MM.1S (cell line): ENCODE measurements at regions not wholly inside any gene's neighbourhood (a gene's known extent, or its start where the extent isn't known, plus 50 kb on each side); places are given as distances from the start of the nearest gene placed in this dataset.
"Not testable (repeated sequence)": the region's sequence is repeated elsewhere in the genome, so short reads cannot be mapped to it uniquely, and the experiment has no call there.

ENCODE experiments used
- DNase-seq: peaks from one replicate; pipeline ENCODE4 v3.0.0-alpha.2; 2015
- H2AFZ ChIP-seq: fragments of 300-600 bp; sonication (generic); 2 replicates; pipeline ENCODE4 v1.6.0; 2016; ENCODE audit warnings: antibody characterized with exemption, low read length
- H3F3A ChIP-seq: fragments of 300-600 bp; sonication (generic); 2 replicates; pipeline ENCODE4 v1.6.1; 2016; ENCODE audit warnings: mild to moderate bottlenecking, antibody characterized with exemption, low read length, moderate library complexity, mixed read lengths; ENCODE audit not compliant: insufficient read depth
- H3K27ac ChIP-seq: fragments of 300-600 bp; sonication (generic); 2 replicates; pipeline ENCODE4 v1.5.1; 2016; ENCODE audit warnings: mild to moderate bottlenecking, low read length
- H3K27me3 ChIP-seq: fragments of 300-600 bp; sonication (generic); replicated peaks from 2 replicates; pipeline ENCODE4 v1.6.0; 2016; ENCODE audit warnings: low read length; ENCODE audit not compliant: insufficient read depth
- H3K36me3 ChIP-seq: fragments of 300-600 bp; sonication (generic); replicated peaks from 2 replicates; pipeline ENCODE4 v1.6.1; 2016; ENCODE audit warnings: mild to moderate bottlenecking, low read length, mixed read lengths; ENCODE audit not compliant: insufficient read depth
- H3K4me1 ChIP-seq: fragments of 300-600 bp; sonication (generic); 2 replicates; pipeline ENCODE4 v1.6.1; 2016; ENCODE audit warnings: low read length, mixed read lengths
- H3K4me2 ChIP-seq: fragments of 300-600 bp; sonication (generic); 2 replicates; pipeline ENCODE4 v1.6.0; 2016; ENCODE audit warnings: low read depth, low read length
- H3K4me3 ChIP-seq: fragments of 300-600 bp; sonication (generic); 2 replicates; pipeline ENCODE4 v1.5.1; 2016; ENCODE audit warnings: low read length, mixed read lengths
- H3K79me2 ChIP-seq: fragments of 300-600 bp; sonication (generic); 2 replicates; pipeline ENCODE4 v1.6.1; 2016; ENCODE audit warnings: mixed run types, low read length, mixed read lengths
- H3K9ac ChIP-seq: fragments of 300-600 bp; sonication (generic); 2 replicates; pipeline ENCODE4 v1.6.1; 2016; ENCODE audit warnings: low read length, mixed read lengths
- H3K9me2 ChIP-seq: fragments of 300-600 bp; sonication (generic); replicated peaks from 2 replicates; pipeline ENCODE4 v1.6.1; 2016; ENCODE audit warnings: mild to moderate bottlenecking, low read length, mixed read lengths; ENCODE audit not compliant: insufficient read depth
- H3K9me3 ChIP-seq: fragments of 300-600 bp; sonication (generic); replicated peaks from 2 replicates; pipeline ENCODE4 v1.6.1; 2016; ENCODE audit warnings: mild to moderate bottlenecking, low read length, mixed read lengths; ENCODE audit not compliant: insufficient read depth
- H4K20me1 ChIP-seq: fragments of 300-600 bp; sonication (generic); 2 replicates; pipeline ENCODE4 v1.6.1; 2016; ENCODE audit warnings: mild to moderate bottlenecking, low read length, moderate library complexity, mixed read lengths; ENCODE audit not compliant: insufficient read depth

DNA sequence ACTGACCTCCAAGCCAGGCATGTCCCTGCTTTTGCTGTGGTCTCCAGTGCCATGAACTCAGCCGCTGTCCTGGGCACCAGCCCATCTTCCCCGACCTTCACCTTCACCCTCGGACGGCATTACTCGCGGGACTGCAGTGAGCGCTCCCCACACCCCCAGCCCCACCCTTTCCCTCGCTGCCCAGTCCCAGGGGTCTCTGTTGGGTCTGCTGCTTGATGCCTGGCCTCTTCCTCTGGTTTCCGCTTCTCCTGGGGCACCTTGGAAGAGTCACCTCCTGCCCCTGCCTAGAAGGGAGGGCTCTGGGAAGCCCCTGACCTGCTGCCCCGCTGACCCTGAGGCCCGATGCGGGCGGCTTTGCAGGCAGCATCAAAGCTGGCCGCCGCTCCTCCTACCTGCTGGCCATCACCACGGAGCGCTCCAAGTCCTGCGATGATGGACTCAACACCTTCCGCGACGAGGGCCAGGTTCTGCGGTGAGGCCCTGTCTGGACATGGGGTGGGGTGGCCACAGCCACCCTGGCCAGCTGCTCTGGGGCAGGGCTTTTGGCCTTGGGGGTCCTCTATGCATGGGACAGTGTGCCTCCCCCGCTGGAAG is 102.3 kb downstream of the ZNF267 start:
- H3F3A ChIP-seq, H3K9me2 ChIP-seq, H3K4me1 ChIP-seq, H3K27ac ChIP-seq, H3K9ac ChIP-seq, H3K27me3 ChIP-seq, H3K36me3 ChIP-seq, H3K9me3 ChIP-seq, H3K4me2 ChIP-seq, H2AFZ ChIP-seq, DNase-seq, H3K4me3 ChIP-seq, H3K79me2 ChIP-seq, H4K20me1 ChIP-seq: not testable (repeated sequence)

DNA sequence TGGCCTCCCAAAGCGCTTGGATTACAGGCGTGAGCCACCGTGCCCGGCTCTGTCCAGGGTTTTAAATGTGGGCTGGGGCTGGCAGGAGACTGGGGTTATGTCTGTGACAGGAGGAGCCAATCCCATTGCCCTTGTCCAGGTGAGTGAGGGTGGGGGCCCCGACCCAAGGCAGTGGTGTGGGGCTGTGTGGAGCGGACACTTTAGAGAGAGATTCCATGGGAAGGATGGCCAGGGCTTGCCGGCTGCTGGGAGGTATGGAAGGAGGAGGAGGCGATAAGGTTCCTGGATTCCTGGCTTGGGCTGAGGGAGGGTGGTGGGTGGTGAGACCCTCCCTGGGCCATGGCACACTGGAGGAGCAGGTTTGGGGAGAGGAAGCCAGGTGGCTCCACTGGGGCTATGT is 104.9 kb downstream of the ZNF267 start:
- not testable (repeated sequence) for H3K79me2 ChIP-seq, H3K4me1 ChIP-seq, H3K4me2 ChIP-seq, H3K36me3 ChIP-seq, H3K9me2 ChIP-seq, H2AFZ ChIP-seq, H3F3A ChIP-seq, H3K27ac ChIP-seq, H3K4me3 ChIP-seq, H3K9ac ChIP-seq, H4K20me1 ChIP-seq, DNase-seq, H3K9me3 ChIP-seq, H3K27me3 ChIP-seq

- H3K9me3 ChIP-seq, H3K27me3 ChIP-seq, H2AFZ ChIP-seq, H3F3A ChIP-seq, H3K4me1 ChIP-seq, H3K36me3 ChIP-seq, H3K79me2 ChIP-seq, DNase-seq, H3K4me2 ChIP-seq, H3K9me2 ChIP-seq, H3K4me3 ChIP-seq, H3K9ac ChIP-seq, H3K27ac ChIP-seq, H4K20me1 ChIP-seq: not testable (repeated sequence)
These were observed 108.1 kb downstream of the ZNF267 start for GRCh38 chr16:31981739-31982138.

DNA sequence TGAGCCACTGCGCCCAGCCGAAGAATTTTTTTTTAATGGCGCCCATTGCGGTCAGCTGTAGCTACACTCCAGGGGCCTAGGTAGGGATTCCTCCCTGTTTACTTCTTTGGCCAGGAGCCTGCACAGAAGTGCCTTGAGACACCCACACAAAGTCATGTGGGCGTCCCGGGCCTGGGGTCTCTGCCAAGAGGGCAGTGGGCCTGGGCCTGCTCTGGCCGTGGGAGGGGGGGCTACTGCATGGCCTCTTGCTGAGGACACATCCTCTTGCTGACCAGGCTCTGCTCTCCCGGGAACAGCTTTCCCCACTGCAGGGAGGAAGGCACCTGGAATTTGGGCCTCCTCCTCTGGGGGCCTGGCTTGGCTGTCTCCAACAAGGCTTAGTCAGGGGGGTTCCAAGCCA is 109.4 kb downstream of the ZNF267 start:
- not testable (repeated sequence) for H2AFZ ChIP-seq, DNase-seq, H3K36me3 ChIP-seq, H3K27ac ChIP-seq, H3F3A ChIP-seq, H3K9ac ChIP-seq, H3K79me2 ChIP-seq, H3K4me3 ChIP-seq, H3K9me3 ChIP-seq, H3K4me1 ChIP-seq, H4K20me1 ChIP-seq, H3K4me2 ChIP-seq, H3K9me2 ChIP-seq, H3K27me3 ChIP-seq

DNA sequence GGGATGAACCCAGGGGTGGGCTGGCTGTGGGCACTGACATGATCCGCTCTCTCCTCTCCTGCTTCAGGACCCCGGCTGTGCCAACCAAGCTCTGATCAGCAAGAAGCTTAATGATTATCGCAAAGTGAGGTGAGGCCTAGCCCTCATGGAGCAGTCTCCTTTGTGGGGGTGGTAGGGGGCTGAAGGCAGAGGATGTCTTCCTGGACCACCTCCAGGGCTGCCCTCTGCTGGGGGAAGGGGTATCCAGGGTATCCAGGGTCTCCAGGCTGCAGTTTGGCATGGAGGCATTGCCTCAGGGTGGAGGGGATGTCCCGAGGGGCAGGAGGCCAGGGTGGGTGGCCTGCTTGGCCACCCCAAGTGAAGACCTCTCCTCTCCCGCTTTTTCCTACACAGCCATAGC is 110.1 kb downstream of the ZNF267 start:
- not testable (repeated sequence) for H3K4me2 ChIP-seq, H3F3A ChIP-seq, H3K9me3 ChIP-seq, H2AFZ ChIP-seq, H3K36me3 ChIP-seq, H4K20me1 ChIP-seq, H3K9me2 ChIP-seq, H3K4me1 ChIP-seq, H3K27ac ChIP-seq, H3K27me3 ChIP-seq, H3K9ac ChIP-seq, H3K4me3 ChIP-seq, DNase-seq, H3K79me2 ChIP-seq

DNA sequence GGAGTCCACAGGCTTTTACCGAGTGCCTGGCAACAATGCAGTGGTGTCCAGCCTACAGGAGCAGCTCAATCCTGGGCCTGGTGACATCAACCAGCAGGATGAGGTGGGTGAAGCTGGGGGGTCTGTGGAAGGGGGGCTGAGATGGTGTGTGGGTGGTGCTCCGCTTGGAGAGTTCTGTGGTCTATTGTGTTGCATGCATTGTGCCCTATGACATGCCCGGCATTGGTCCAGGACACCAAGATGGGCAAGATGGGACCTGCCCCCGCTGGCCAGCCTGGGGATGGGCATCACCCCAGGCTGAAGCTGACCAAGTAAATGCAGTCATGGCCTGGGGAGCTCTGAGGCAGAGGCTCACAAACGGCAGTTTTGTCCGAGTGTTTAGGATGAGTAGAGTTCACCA is 113.3 kb downstream of the ZNF267 start:
- H3K79me2 ChIP-seq, H2AFZ ChIP-seq, H3F3A ChIP-seq, H3K27me3 ChIP-seq, H4K20me1 ChIP-seq, H3K4me3 ChIP-seq, H3K9ac ChIP-seq, H3K27ac ChIP-seq, H3K9me2 ChIP-seq, H3K9me3 ChIP-seq, DNase-seq, H3K36me3 ChIP-seq, H3K4me1 ChIP-seq, H3K4me2 ChIP-seq: not testable (repeated sequence)

- not testable (repeated sequence) for H3F3A ChIP-seq, H3K9me3 ChIP-seq, H3K27ac ChIP-seq, H3K4me1 ChIP-seq, H3K9ac ChIP-seq, H3K9me2 ChIP-seq, DNase-seq, H3K79me2 ChIP-seq, H3K4me3 ChIP-seq, H2AFZ ChIP-seq, H4K20me1 ChIP-seq, H3K27me3 ChIP-seq, H3K36me3 ChIP-seq, H3K4me2 ChIP-seq
These were observed 115.3 kb downstream of the ZNF267 start for GRCh38 chr16:31988595-31989581.

GRCh38 chr16:31990261-31990660 is 116.7 kb downstream of the ZNF267 start:
- not testable (repeated sequence) for H3K36me3 ChIP-seq, H3K4me3 ChIP-seq, H3K9ac ChIP-seq, H3K4me1 ChIP-seq, H3K9me2 ChIP-seq, H3K27me3 ChIP-seq, H3K79me2 ChIP-seq, DNase-seq, H3K9me3 ChIP-seq, H4K20me1 ChIP-seq, H3K27ac ChIP-seq, H3K4me2 ChIP-seq, H2AFZ ChIP-seq, H3F3A ChIP-seq
